Panc1 (cell line): ENCODE measurements at regions not wholly inside any gene's neighbourhood (a gene's known extent, or its start where the extent isn't known, plus 50 kb on each side); places are given as distances from the start of the nearest gene placed in this dataset.

ENCODE experiments used
- ATAC-seq: fragments of 200-7000 bp; cut with Tn5 transposase; 2 replicates; pipeline ENCODE4 v1.9.1; 2020; ENCODE audit warnings: mild to moderate bottlenecking, moderate library complexity
- BruUV-seq: library from RNA; stranded (reverse); fragments of 400-500 nt; replicated peaks from 2 replicates; lab custom pipeline; 2021; lab: Mats Ljungman, UMichigan
- CTCF ChIA-PET: fragments of 300-600 bp; sonication (Branson Sonifier 250); formaldehyde crosslinking; loops from one replicate; lab custom pipeline; 2022; ENCODE audit warnings: antibody characterized with exemption; lab: Charles Lee
- POLR2A ChIA-PET: fragments of 300-600 bp; sonication (Branson Sonifier 250); formaldehyde crosslinking; loops from one replicate; lab custom pipeline; 2022; ENCODE audit warnings: antibody characterized with exemption; lab: Charles Lee
- DNase-seq: peaks from one replicate; pipeline ENCODE4 v3.0.0-alpha.2; 2010; ENCODE audit warnings: low read depth, low spot score
- H3K27ac ChIP-seq: 2 replicates; pipeline ENCODE4 v1.5.1; 2011; ENCODE audit warnings: mild to moderate bottlenecking, low read length, inconsistent platforms
- H3K27me3 ChIP-seq: fragments of 200-500 bp; sonication (Bioruptor generic); 2 replicates; pipeline ENCODE4 v1.6.0; 2014; ENCODE audit warnings: low read length, inconsistent platforms; ENCODE audit not compliant: control insufficient read depth, insufficient read depth
- H3K36me3 ChIP-seq: fragments of 200-500 bp; sonication (Bioruptor generic); 2 replicates; pipeline ENCODE4 v1.5.1; 2014; ENCODE audit warnings: inconsistent platforms, mild to moderate bottlenecking, low read length, moderate library complexity; ENCODE audit not compliant: control insufficient read depth, insufficient read depth
- H3K4me1 ChIP-seq: 2 replicates; pipeline ENCODE4 v1.5.1; 2011; ENCODE audit warnings: inconsistent platforms, mild to moderate bottlenecking, low read length, moderate library complexity; ENCODE audit not compliant: control insufficient read depth, insufficient read depth
- H3K4me3 ChIP-seq, 2 experiments: 2 replicates each; pipeline ENCODE4 v1.5.1; 2011 to 2012; ENCODE audit warnings: low read depth in 2 of 2, low read length in 2 of 2, mild to moderate bottlenecking in 2 of 2, inconsistent platforms in 1 of 2, moderate library complexity in 1 of 2
- H3K9me3 ChIP-seq: fragments of 200-500 bp; sonication (Bioruptor generic); 2 replicates; pipeline ENCODE4 v1.5.1; 2014; ENCODE audit warnings: low read depth, mild to moderate bottlenecking, inconsistent platforms, low read length, moderate library complexity; ENCODE audit not compliant: control insufficient read depth, insufficient read depth
- POLR2AphosphoS5 ChIP-seq: IDR thresholded peaks from 2 replicates; pipeline ENCODE4 v1.6.1; 2012; ENCODE audit warnings: mild to moderate bottlenecking, low read depth, low read length, moderate library complexity
- SIN3A ChIP-seq: IDR thresholded peaks from 2 replicates; pipeline ENCODE4 v1.6.1; 2012; ENCODE audit warnings: low read depth, mild to moderate bottlenecking, low read length, moderate library complexity, borderline replicate concordance; ENCODE audit not compliant: insufficient read depth
- TCF7L2 ChIP-seq: IDR thresholded peaks from 2 replicates; pipeline ENCODE4 v1.6.1; 2011; ENCODE audit warnings: mild to moderate bottlenecking, low read depth, low read length, inconsistent platforms
- in situ Hi-C: cut with HindIII; loops from 2 replicates; pipeline ENCODE4 v1.10.0; 2016; ENCODE audit warnings: low sequenced_read_pairs, low pct_unique_long_range_greater_than_20kb
- intact Hi-C: fragments of 100-400 bp; cut with micrococcal nuclease; formaldehyde crosslinking; loops from one replicate; pipeline ENCODE4 v1.10.0; 2022; ENCODE audit not compliant: unreplicated experiment
- TF ChIP-seq, protein P1 (sequence below): fragments of 450-650 bp; IDR thresholded peaks from 2 replicates; pipeline ENCODE4 v1.5.1; 2017; ENCODE audit warnings: mild to moderate bottlenecking
- TF ChIP-seq, protein P2 (sequence below), 2 experiments: IDR thresholded peaks; 2 replicates each; pipeline ENCODE4 v1.6.1; 2011 to 2012; ENCODE audit warnings: low read depth in 2 of 2, control low read depth in 1 of 2, low read length in 1 of 2, mild to moderate bottlenecking in 1 of 2, moderate library complexity in 1 of 2; ENCODE audit not compliant: insufficient read depth in 1 of 2

DNA sequence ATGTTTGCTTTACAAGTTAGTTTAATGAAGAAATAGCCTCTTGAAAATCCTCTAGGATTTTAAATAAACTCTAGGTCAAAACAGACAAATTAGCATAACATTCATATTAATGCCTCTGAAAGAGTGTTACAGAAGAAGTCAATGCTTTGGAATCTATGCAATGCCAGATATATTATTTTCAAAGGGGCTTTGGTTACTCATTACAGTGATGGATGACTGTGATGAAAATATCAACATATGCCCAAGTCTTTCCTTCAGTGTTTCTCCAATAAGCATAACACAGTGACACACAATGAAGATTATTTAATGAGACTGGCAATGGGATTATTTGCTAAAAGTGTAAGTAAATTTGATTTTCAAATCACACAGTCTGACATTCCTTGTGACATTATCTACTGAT, 1247.2 kb downstream of the ROBO2 start:
- CTCF ChIA-PET = no interaction called here
- H3K4me1 ChIP-seq = no peaks in the 10 kb centered on the region
- DNase-seq = no peak
- ATAC-seq = no peak
- no peak overlapping the region for H3K27ac ChIP-seq
- H3K9me3 ChIP-seq = no peaks in the 10 kb centered on the region
- H3K36me3 ChIP-seq = no peaks in the 10 kb centered on the region
- in situ Hi-C loops (no loop called here), intact Hi-C loops (no loop called here)
- POLR2A ChIA-PET = no interaction called here
- H3K4me3 ChIP-seq = no peak overlapping the region
- no peaks in the 10 kb centered on the region for H3K27me3 ChIP-seq
- TF ChIP-seq, protein P1, sequence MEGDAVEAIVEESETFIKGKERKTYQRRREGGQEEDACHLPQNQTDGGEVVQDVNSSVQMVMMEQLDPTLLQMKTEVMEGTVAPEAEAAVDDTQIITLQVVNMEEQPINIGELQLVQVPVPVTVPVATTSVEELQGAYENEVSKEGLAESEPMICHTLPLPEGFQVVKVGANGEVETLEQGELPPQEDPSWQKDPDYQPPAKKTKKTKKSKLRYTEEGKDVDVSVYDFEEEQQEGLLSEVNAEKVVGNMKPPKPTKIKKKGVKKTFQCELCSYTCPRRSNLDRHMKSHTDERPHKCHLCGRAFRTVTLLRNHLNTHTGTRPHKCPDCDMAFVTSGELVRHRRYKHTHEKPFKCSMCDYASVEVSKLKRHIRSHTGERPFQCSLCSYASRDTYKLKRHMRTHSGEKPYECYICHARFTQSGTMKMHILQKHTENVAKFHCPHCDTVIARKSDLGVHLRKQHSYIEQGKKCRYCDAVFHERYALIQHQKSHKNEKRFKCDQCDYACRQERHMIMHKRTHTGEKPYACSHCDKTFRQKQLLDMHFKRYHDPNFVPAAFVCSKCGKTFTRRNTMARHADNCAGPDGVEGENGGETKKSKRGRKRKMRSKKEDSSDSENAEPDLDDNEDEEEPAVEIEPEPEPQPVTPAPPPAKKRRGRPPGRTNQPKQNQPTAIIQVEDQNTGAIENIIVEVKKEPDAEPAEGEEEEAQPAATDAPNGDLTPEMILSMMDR = no peak
- no peak for TF ChIP-seq TCF7L2
- TF ChIP-seq POLR2AphosphoS5 = no peak
- no peak for TF ChIP-seq SIN3A
- TF ChIP-seq, protein P2, sequence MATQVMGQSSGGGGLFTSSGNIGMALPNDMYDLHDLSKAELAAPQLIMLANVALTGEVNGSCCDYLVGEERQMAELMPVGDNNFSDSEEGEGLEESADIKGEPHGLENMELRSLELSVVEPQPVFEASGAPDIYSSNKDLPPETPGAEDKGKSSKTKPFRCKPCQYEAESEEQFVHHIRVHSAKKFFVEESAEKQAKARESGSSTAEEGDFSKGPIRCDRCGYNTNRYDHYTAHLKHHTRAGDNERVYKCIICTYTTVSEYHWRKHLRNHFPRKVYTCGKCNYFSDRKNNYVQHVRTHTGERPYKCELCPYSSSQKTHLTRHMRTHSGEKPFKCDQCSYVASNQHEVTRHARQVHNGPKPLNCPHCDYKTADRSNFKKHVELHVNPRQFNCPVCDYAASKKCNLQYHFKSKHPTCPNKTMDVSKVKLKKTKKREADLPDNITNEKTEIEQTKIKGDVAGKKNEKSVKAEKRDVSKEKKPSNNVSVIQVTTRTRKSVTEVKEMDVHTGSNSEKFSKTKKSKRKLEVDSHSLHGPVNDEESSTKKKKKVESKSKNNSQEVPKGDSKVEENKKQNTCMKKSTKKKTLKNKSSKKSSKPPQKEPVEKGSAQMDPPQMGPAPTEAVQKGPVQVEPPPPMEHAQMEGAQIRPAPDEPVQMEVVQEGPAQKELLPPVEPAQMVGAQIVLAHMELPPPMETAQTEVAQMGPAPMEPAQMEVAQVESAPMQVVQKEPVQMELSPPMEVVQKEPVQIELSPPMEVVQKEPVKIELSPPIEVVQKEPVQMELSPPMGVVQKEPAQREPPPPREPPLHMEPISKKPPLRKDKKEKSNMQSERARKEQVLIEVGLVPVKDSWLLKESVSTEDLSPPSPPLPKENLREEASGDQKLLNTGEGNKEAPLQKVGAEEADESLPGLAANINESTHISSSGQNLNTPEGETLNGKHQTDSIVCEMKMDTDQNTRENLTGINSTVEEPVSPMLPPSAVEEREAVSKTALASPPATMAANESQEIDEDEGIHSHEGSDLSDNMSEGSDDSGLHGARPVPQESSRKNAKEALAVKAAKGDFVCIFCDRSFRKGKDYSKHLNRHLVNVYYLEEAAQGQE (IDR thresholded peaks at IDR 0.05; ENCODE audit: insufficient read depth in 1 of 2, low read depth in 2 of 2, low read length in 1 of 2) = no peak
- BruUV-seq = no TSS peak

DNA sequence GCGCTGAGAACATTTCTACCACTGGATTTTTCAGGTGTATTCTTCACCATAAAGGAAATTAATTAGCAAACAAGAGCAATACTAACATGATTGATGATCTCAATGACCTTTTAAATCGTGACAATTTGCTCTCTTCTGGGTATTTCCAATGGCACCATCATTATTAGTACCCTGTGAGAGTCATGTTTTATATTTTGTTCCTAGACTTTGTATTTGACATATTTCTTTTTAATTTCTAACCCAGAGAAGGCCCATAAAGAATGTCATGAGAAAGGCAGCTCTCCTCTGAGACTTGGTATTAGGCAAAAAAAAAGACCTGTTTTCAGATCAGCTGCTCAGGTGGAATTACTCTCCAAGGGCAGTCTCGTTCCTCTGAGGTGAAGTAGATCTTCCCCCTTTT, 1253.4 kb downstream of the ROBO2 start:
- Histone ChIP-seq H3K36me3 (no peaks in the 10 kb centered on the region), H3K27me3 (no peaks in the 10 kb centered on the region), H3K4me1 (no peaks in the 10 kb centered on the region), H3K4me3 (no peak overlapping the region), H3K9me3 (no peaks in the 10 kb centered on the region), H3K27ac (no peak overlapping the region)
- no TSS peak for BruUV-seq
- ChIA-PET POLR2A (no interaction called here), CTCF (interaction anchor here (0.7 kb wide), 1 partner anchor 170 kb away, joined by 3 read pairs; no protein-coding TSS in a partner anchor)
- intact Hi-C loops (no loop called here), in situ Hi-C loops (no loop called here)
- DNase-seq (no peak), ATAC-seq (no peak)
- TF ChIP-seq SIN3A (no peak), TCF7L2 (no peak), POLR2AphosphoS5 (no peak)
- TF ChIP-seq, protein P1 = no peak
- TF ChIP-seq, protein P2 (IDR thresholded peaks at IDR 0.05; ENCODE audit: insufficient read depth in 1 of 2, low read depth in 2 of 2, low read length in 1 of 2) = no peak
